Trophoblast cell (in vitro differentiated cells and primary cell): ENCODE measurements at regions not wholly inside any gene's neighbourhood (a gene's known extent, or its start where the extent isn't known, plus 50 kb on each side); places are given as distances from the start of the nearest gene placed in this dataset.
A peak's percentile ranks its signal among the peaks of the same experiment; 100 is the strongest.
"Not testable (repeated sequence)": the region's sequence is repeated elsewhere in the genome, so short reads cannot be mapped to it uniquely, and the experiment has no call there.

Experiments used
- DNase-seq, 2 donors: peaks; one replicate each; pipeline ENCODE4 v3.0.0-alpha.2; 2016
- H2AFZ ChIP-seq: 2 replicates; pipeline ENCODE4 v1.6.1; 2013; ENCODE audit warnings: low read length, moderate library complexity, mild to moderate bottlenecking; ENCODE audit not compliant: insufficient read depth, poor library complexity
- H2AK5ac ChIP-seq: 2 replicates; pipeline ENCODE4 v1.6.1; 2013; ENCODE audit warnings: mild to moderate bottlenecking, low read length
- H2BK120ac ChIP-seq: 2 replicates; pipeline ENCODE4 v1.6.1; 2013; ENCODE audit warnings: low read length, mild to moderate bottlenecking, moderate library complexity; ENCODE audit not compliant: insufficient read depth, poor library complexity
- H2BK12ac ChIP-seq: 2 replicates; pipeline ENCODE4 v1.6.1; 2013; ENCODE audit warnings: mild to moderate bottlenecking, low read length, moderate library complexity
- H2BK5ac ChIP-seq: 2 replicates; pipeline ENCODE4 v1.6.1; 2013; ENCODE audit warnings: low read length, low read depth, moderate library complexity, mild to moderate bottlenecking; ENCODE audit not compliant: poor library complexity
- H3K14ac ChIP-seq: 2 replicates; pipeline ENCODE4 v1.6.1; 2013; ENCODE audit warnings: mild to moderate bottlenecking, low read length
- H3K18ac ChIP-seq: 2 replicates; pipeline ENCODE4 v1.6.1; 2013; ENCODE audit warnings: mild to moderate bottlenecking, low read length
- H3K23ac ChIP-seq: 2 replicates; pipeline ENCODE4 v1.6.1; 2013; ENCODE audit warnings: low read length
- H3K27ac ChIP-seq: 2 replicates; pipeline ENCODE4 v1.5.1; 2013; ENCODE audit warnings: low read depth, mild to moderate bottlenecking, inconsistent platforms, low read length, moderate library complexity
- H3K27me3 ChIP-seq: 2 replicates; pipeline ENCODE4 v1.6.1; 2013; ENCODE audit warnings: inconsistent platforms, mild to moderate bottlenecking, low read length, moderate library complexity; ENCODE audit not compliant: insufficient read depth
- H3K36me3 ChIP-seq, 2 experiments: 1 replicate in 1 of 2; 2 replicates in 1 of 2; pipeline ENCODE4 v1.6.1; 2013; ENCODE audit warnings: low read length in 2 of 2, mild to moderate bottlenecking in 2 of 2, moderate library complexity in 1 of 2; ENCODE audit not compliant: insufficient read depth in 2 of 2, control insufficient read depth in 1 of 2
- H3K4ac ChIP-seq: 2 replicates; pipeline ENCODE4 v1.6.1; 2013; ENCODE audit warnings: low read depth, mild to moderate bottlenecking, low read length, moderate library complexity
- H3K4me1 ChIP-seq, 2 experiments: 1 replicate in 1 of 2; 2 replicates in 1 of 2; pipeline ENCODE4 v1.6.1; 2013; ENCODE audit warnings: low read length in 2 of 2, mild to moderate bottlenecking in 2 of 2, moderate library complexity in 1 of 2; ENCODE audit not compliant: insufficient read depth in 2 of 2, control insufficient read depth in 1 of 2
- H3K4me2 ChIP-seq: 2 replicates; pipeline ENCODE4 v1.6.1; 2013; ENCODE audit warnings: inconsistent platforms, mild to moderate bottlenecking, low read length, moderate library complexity
- H3K4me3 ChIP-seq: 2 replicates; pipeline ENCODE4 v1.5.1; 2013; ENCODE audit warnings: mild to moderate bottlenecking, low read depth, low read length, inconsistent platforms
- H3K79me1 ChIP-seq: one replicate; pipeline ENCODE4 v1.6.1; 2013; ENCODE audit warnings: low read length
- H3K79me2 ChIP-seq: 2 replicates; pipeline ENCODE4 v1.6.1; 2013; ENCODE audit warnings: low read length, mild to moderate bottlenecking; ENCODE audit not compliant: control insufficient read depth, insufficient read depth, poor library complexity
- H3K9ac ChIP-seq: 2 replicates; pipeline ENCODE4 v1.6.1; 2013; ENCODE audit warnings: mild to moderate bottlenecking, low read length
- H3K9me3 ChIP-seq: 2 replicates; pipeline ENCODE4 v1.6.1; 2013; ENCODE audit warnings: low read depth, mild to moderate bottlenecking, control low read depth, inconsistent platforms, low read length; ENCODE audit not compliant: insufficient read depth
- H4K12ac ChIP-seq: 2 replicates; pipeline ENCODE4 v1.6.1; 2013; ENCODE audit warnings: low read depth, mild to moderate bottlenecking, low read length, moderate library complexity
- H4K8ac ChIP-seq: 2 replicates; pipeline ENCODE4 v1.6.1; 2013; ENCODE audit warnings: low read depth, mild to moderate bottlenecking, low read length, moderate library complexity
- H4K91ac ChIP-seq: one replicate; pipeline ENCODE4 v1.6.1; 2013; ENCODE audit warnings: low read depth, mild to moderate bottlenecking, low read length, moderate library complexity
- WGBS: extraction: QIAGEN DNeasy Blood & Tissue Kit; methylation state at CpG from one replicate; pipeline ENCODE4 v1.1.7; 2013; ENCODE audit warnings: missing lambda C conversion rate; ENCODE audit not compliant: insufficient read length, insufficient coverage; ENCODE audit errors: extremely low coverage; 5-methylcytosine and 5-hydroxymethylcytosine counted together

GRCh38 chr17:62147284-62147683 is 82.2 kb upstream of the MED13 start:
- H3K9ac ChIP-seq = no peak overlapping the region
- no peak overlapping the region for H3K23ac ChIP-seq
- H4K8ac ChIP-seq = no peak overlapping the region
- H3K79me2 ChIP-seq = no peaks in the 10 kb centered on the region
- H3K4me2 ChIP-seq = no peak overlapping the region
- no CpG with 5 or more reads among the region's 4 CpGs for WGBS
- H2AFZ ChIP-seq = no peak overlapping the region
- peaks cover 13% of the 10 kb centered on the region for H3K79me1 ChIP-seq
- no peaks in the 10 kb centered on the region for H3K27me3 ChIP-seq
- no peak overlapping the region for H3K4ac ChIP-seq
- H4K12ac ChIP-seq = no peak overlapping the region
- no peak overlapping the region for H3K27ac ChIP-seq
- H3K4me3 ChIP-seq = no peak overlapping the region
- H2BK120ac ChIP-seq = no peak overlapping the region
- no peak overlapping the region for H2AK5ac ChIP-seq
- H3K18ac ChIP-seq = no peak overlapping the region
- no peaks in the 10 kb centered on the region for H3K9me3 ChIP-seq
- no peak overlapping the region for H3K14ac ChIP-seq
- no peak overlapping the region for H4K91ac ChIP-seq
- H2BK12ac ChIP-seq = no peak overlapping the region
- H2BK5ac ChIP-seq = no peak overlapping the region
- no peak for DNase-seq
- peaks cover 0 to 4% of the 10 kb centered on the region in 2 experiments for H3K4me1 ChIP-seq
- H3K36me3 ChIP-seq = no peaks in the 10 kb centered on the region

DNA sequence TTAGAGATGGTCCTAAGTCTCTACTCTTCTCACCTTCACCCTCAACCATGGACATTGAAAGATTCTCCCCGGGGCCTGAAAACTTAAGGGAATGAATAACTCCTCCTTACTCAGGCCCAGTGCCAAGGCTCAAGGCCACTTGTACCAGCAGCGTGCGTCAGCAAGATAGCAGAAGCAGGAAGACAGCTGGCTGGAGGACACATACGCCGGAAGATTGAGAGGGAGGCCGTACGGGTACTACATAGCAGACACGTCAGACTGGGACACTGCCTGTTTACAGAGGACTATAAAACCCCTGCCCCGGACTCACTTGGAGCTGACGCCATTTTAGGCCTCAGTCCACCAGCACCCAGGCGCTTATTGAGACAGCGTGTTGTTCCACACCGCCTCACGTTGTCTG is 75.8 kb upstream of the MED13 start:
- Histone ChIP-seq H2AFZ (no peak overlapping the region), H3K79me1 (peaks cover 13% of the 10 kb centered on the region), H3K27ac (no peak overlapping the region), H4K91ac (no peak overlapping the region), H3K14ac (no peak overlapping the region), H3K36me3 (no peaks in the 10 kb centered on the region), H3K4me1 (peaks cover 0 to under 1% of the 10 kb centered on the region in 2 experiments), H2BK120ac (no peak overlapping the region), H3K4me2 (no peak overlapping the region), H2BK12ac (peak overlapping the region; percentile 43), H3K9ac (no peak overlapping the region), H3K18ac (no peak overlapping the region), H3K4ac (no peak overlapping the region), H4K8ac (no peak overlapping the region), H3K4me3 (no peak overlapping the region), H3K79me2 (no peaks in the 10 kb centered on the region), H2BK5ac (no peak overlapping the region), H3K27me3 (no peaks in the 10 kb centered on the region), H3K9me3 (peaks cover 3% of the 10 kb centered on the region), H4K12ac (no peak overlapping the region), H3K23ac (no peak overlapping the region), H2AK5ac (peak overlapping the region; percentile 94)
- WGBS = no CpG with 5 or more reads among the region's 14 CpGs
- DNase-seq = peak; percentile 76

DNA sequence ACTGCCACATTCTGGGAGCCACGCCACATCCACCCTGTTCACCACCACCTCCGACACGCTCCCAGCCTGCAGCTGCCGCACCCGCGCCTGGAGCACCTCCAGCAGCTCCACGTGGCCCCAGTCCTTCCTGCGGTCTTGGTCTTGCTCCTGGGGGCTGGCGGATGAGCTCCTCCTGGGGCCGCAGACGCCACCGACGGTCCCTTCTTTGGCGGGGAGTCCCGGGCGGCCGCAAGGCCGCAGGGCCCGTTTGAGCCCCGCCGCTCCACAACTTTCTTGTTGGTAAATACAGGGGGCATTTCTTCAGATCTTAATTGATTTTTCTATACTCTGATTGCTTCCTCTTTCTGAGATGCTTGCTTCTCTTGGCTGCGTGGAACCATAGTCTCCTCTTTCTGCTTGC is 75.3 kb upstream of the MED13 start:
- Histone ChIP-seq H3K79me2 (no peaks in the 10 kb centered on the region), H4K12ac (no peak overlapping the region), H3K4me2 (no peak overlapping the region), H2AK5ac (no peak overlapping the region), H3K27me3 (no peaks in the 10 kb centered on the region), H3K4ac (no peak overlapping the region), H4K8ac (no peak overlapping the region), H2BK12ac (no peak overlapping the region), H3K27ac (no peak overlapping the region), H4K91ac (no peak overlapping the region), H2BK5ac (no peak overlapping the region), H3K9ac (no peak overlapping the region), H3K36me3 (no peaks in the 10 kb centered on the region), H3K14ac (no peak overlapping the region), H3K23ac (no peak overlapping the region), H3K9me3 (peaks cover 3% of the 10 kb centered on the region), H3K4me1 (no peaks in the 10 kb centered on the region), H3K18ac (no peak overlapping the region), H2AFZ (no peak overlapping the region), H2BK120ac (no peak overlapping the region), H3K4me3 (no peak overlapping the region), H3K79me1 (peaks cover 13% of the 10 kb centered on the region)
- no CpG with 5 or more reads among the region's 22 CpGs for WGBS
- no peak for DNase-seq

DNA sequence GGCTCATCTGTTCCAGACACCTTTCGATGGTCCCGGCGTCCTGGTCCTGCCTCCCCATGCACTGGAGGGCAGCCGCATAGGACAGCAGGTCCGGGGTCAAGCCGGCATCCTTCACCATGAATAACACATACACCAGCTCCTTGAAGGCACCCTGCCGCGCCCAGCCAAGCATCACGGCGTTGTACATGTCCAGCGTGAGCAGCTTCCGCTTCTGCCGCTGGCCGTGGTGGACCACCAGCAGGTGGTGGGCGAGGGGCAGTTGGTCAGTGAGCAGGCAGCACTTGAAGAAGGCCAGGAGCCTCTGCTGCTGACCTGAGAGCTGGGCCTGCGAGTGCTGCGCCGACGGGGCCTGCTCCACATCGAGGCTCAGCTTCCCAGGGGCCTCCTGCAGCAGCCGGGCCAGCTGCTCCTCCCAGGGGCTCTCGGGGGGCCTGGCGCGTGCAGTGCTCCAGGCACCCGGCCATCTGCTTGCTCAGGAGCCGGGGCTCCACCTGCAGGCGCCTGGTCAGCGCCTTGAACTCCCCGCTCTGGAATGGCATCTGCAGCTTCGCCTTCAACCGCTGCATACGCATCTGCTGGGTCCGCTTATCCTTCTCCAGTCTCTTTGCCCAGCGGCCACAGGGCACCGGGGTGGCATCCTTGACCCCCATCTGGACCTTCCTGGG is 74.7 kb upstream of the MED13 start:
- DNase-seq, H4K12ac ChIP-seq, H3K36me3 ChIP-seq, H3K27ac ChIP-seq, H4K91ac ChIP-seq, H3K18ac ChIP-seq, H3K23ac ChIP-seq, H3K14ac ChIP-seq, H3K9ac ChIP-seq, H4K8ac ChIP-seq, H3K27me3 ChIP-seq, H3K4me3 ChIP-seq, H3K4me2 ChIP-seq, H2BK12ac ChIP-seq, H3K4ac ChIP-seq, H2BK5ac ChIP-seq, H3K9me3 ChIP-seq, H2AFZ ChIP-seq, H3K79me2 ChIP-seq, H2AK5ac ChIP-seq, H3K4me1 ChIP-seq, H2BK120ac ChIP-seq: not testable (repeated sequence)
- WGBS = no CpG with 5 or more reads among the region's 35 CpGs
- H3K79me1 ChIP-seq = peaks cover 13% of the 10 kb centered on the region
